H9 (cell line): ENCODE measurements at regions not wholly inside any gene's neighbourhood (a gene's known extent, or its start where the extent isn't known, plus 50 kb on each side); places are given as distances from the start of the nearest gene placed in this dataset.

Experiments
- DNase-seq: peaks from one replicate; pipeline ENCODE4 v3.0.0-alpha.2; 2017
- H2AFZ ChIP-seq: one replicate; pipeline ENCODE4 v1.6.1; 2013; ENCODE audit warnings: mild to moderate bottlenecking, low read length, control low read depth, moderate library complexity
- H2AK5ac ChIP-seq: 2 replicates; pipeline ENCODE4 v1.6.1; 2013; ENCODE audit warnings: low read length, control low read depth, mixed read lengths; ENCODE audit not compliant: insufficient read length
- H2BK120ac ChIP-seq: one replicate; pipeline ENCODE4 v1.6.1; 2013; ENCODE audit warnings: low read depth, mild to moderate bottlenecking, low read length, control low read depth, inconsistent platforms; ENCODE audit not compliant: poor library complexity, severe bottlenecking
- H2BK12ac ChIP-seq: 2 replicates; pipeline ENCODE4 v1.6.1; 2013; ENCODE audit warnings: low read length, control low read depth, mixed read lengths, low read depth; ENCODE audit not compliant: insufficient read length
- H2BK15ac ChIP-seq: 2 replicates; pipeline ENCODE4 v1.6.1; 2013; ENCODE audit warnings: low read depth, low read length, control low read depth
- H2BK20ac ChIP-seq: one replicate; pipeline ENCODE4 v1.6.1; 2013; ENCODE audit warnings: low read depth, mild to moderate bottlenecking, low read length, control low read depth, inconsistent platforms; ENCODE audit not compliant: poor library complexity, severe bottlenecking
- H2BK5ac ChIP-seq: 2 replicates; pipeline ENCODE4 v1.6.1; 2013; ENCODE audit warnings: low read length, control low read depth, mixed read lengths; ENCODE audit not compliant: insufficient read length
- H3K14ac ChIP-seq: 2 replicates; pipeline ENCODE4 v1.6.1; 2013; ENCODE audit warnings: low read length, control low read depth; ENCODE audit not compliant: insufficient read depth
- H3K18ac ChIP-seq: 2 replicates; pipeline ENCODE4 v1.6.1; 2013; ENCODE audit warnings: low read depth, mild to moderate bottlenecking, mixed read lengths, low read length, control low read depth; ENCODE audit not compliant: insufficient read length
- H3K23ac ChIP-seq: 2 replicates; pipeline ENCODE4 v1.6.1; 2013; ENCODE audit warnings: low read length, control low read depth, mixed read lengths, low read depth; ENCODE audit not compliant: insufficient read length
- H3K23me2 ChIP-seq: 2 replicates; pipeline ENCODE4 v1.6.1; 2013; ENCODE audit warnings: low read depth, mild to moderate bottlenecking, mixed read lengths, low read length, control low read depth; ENCODE audit not compliant: insufficient read length, poor library complexity, severe bottlenecking
- H3K27ac ChIP-seq: 2 replicates; pipeline ENCODE4 v1.5.1; 2013; ENCODE audit warnings: low read length, control low read depth, mixed read lengths, low read depth; ENCODE audit not compliant: insufficient read length
- H3K27me3 ChIP-seq: 2 replicates; pipeline ENCODE4 v1.6.1; 2013; ENCODE audit warnings: low read length, control low read depth, inconsistent platforms; ENCODE audit not compliant: insufficient read depth
- H3K4ac ChIP-seq: 2 replicates; pipeline ENCODE4 v1.6.1; 2013; ENCODE audit warnings: low read depth, mild to moderate bottlenecking, control low read depth, inconsistent platforms, low read length, moderate library complexity
- H3K4me1 ChIP-seq: 2 replicates; pipeline ENCODE4 v1.6.1; 2013; ENCODE audit warnings: low read length, control low read depth, inconsistent platforms; ENCODE audit not compliant: insufficient read depth
- H3K4me2 ChIP-seq: 2 replicates; pipeline ENCODE4 v1.6.1; 2013; ENCODE audit warnings: low read length, control low read depth, mixed read lengths; ENCODE audit not compliant: insufficient read length, insufficient read depth
- H3K56ac ChIP-seq: 2 replicates; pipeline ENCODE4 v1.6.1; 2013; ENCODE audit warnings: low read depth, mild to moderate bottlenecking, mixed read lengths, low read length, control low read depth; ENCODE audit not compliant: insufficient read length
- H3K79me1 ChIP-seq: 2 replicates; pipeline ENCODE4 v1.6.1; 2013; ENCODE audit warnings: low read depth, mild to moderate bottlenecking, moderate library complexity, low read length, control low read depth, inconsistent platforms; ENCODE audit not compliant: insufficient read depth, poor library complexity, severe bottlenecking
- H3K79me2 ChIP-seq: 2 replicates; pipeline ENCODE4 v1.6.1; 2013; ENCODE audit warnings: low read length, control low read depth, inconsistent platforms; ENCODE audit not compliant: insufficient read depth
- H3K9ac ChIP-seq: 2 replicates; pipeline ENCODE4 v1.6.1; 2013; ENCODE audit warnings: low read length, control low read depth, mixed read lengths; ENCODE audit not compliant: insufficient read length; ENCODE audit errors: extremely low read depth
- H3K9me3 ChIP-seq: one replicate; pipeline ENCODE4 v1.6.1; 2013; ENCODE audit warnings: low read depth, low read length, inconsistent platforms; ENCODE audit not compliant: control insufficient read depth
- H3T11ph ChIP-seq: one replicate; pipeline ENCODE4 v1.6.1; 2013; ENCODE audit warnings: mild to moderate bottlenecking, low read length, control low read depth, inconsistent platforms
- H4K20me1 ChIP-seq: one replicate; pipeline ENCODE4 v1.6.1; 2013; ENCODE audit not compliant: control insufficient read depth, insufficient read length, insufficient read depth
- H4K5ac ChIP-seq: 2 replicates; pipeline ENCODE4 v1.6.1; 2013; ENCODE audit warnings: low read depth, mild to moderate bottlenecking, mixed read lengths, low read length, control low read depth; ENCODE audit not compliant: insufficient read length
- H4K8ac ChIP-seq: replicated peaks from 2 replicates; pipeline ENCODE4 v1.6.1; 2013; ENCODE audit warnings: low read length, control low read depth, mixed read lengths, low read depth; ENCODE audit not compliant: insufficient read length
- H4K91ac ChIP-seq: 2 replicates; pipeline ENCODE4 v1.6.1; 2013; ENCODE audit warnings: low read depth, mild to moderate bottlenecking, moderate library complexity, mixed read lengths, low read length, control low read depth; ENCODE audit not compliant: insufficient read length
- H3K27ac Mint-ChIP-seq, 3 experiments: 2 replicates in 2 of 3; 3 replicates in 1 of 3; pipeline ENCODE4 v1.8.0; 2020 to 2021; ENCODE audit warnings: mixed read lengths in 3 of 3, mild to moderate bottlenecking in 1 of 3, moderate library complexity in 1 of 3
- H3K27me3 Mint-ChIP-seq: 2 replicates; pipeline ENCODE4 v1.8.0; 2021; ENCODE audit warnings: low read depth, mild to moderate bottlenecking, moderate library complexity, mixed read lengths
- H3K36me3 Mint-ChIP-seq, 3 experiments: 2 replicates in 2 of 3; 3 replicates in 1 of 3; pipeline ENCODE4 v1.8.0; 2020 to 2021; ENCODE audit warnings: low read depth in 3 of 3, mixed read lengths in 3 of 3; ENCODE audit not compliant: insufficient read depth in 1 of 3
- H3K4me1 Mint-ChIP-seq, 2 experiments: 2 replicates each; pipeline ENCODE4 v1.8.0; 2020; ENCODE audit warnings: mixed read lengths in 2 of 2
- H3K4me3 Mint-ChIP-seq, 2 experiments: 2 replicates in 1 of 2; 3 replicates in 1 of 2; pipeline ENCODE4 v1.8.0; 2020 to 2021; ENCODE audit warnings: mild to moderate bottlenecking in 2 of 2, mixed read lengths in 2 of 2, moderate library complexity in 1 of 2
- H3K9me3 Mint-ChIP-seq, 2 experiments: 2 replicates in 1 of 2; 3 replicates in 1 of 2; pipeline ENCODE4 v1.8.0; 2020; ENCODE audit warnings: mild to moderate bottlenecking in 2 of 2, mixed read lengths in 2 of 2, moderate library complexity in 1 of 2
- TF ChIP-seq, protein P1 (sequence below): fragments of 200-600 bp; sonication (generic); conservative IDR thresholded peaks from 3 replicates; pipeline ENCODE4 v1.8.0; 2021; ENCODE audit warnings: antibody characterized with exemption, mild to moderate bottlenecking

GRCh38 chr4:16415751-16416150, 189.5 kb upstream of the TAPT1 start:
- Mint-ChIP-seq H3K36me3 (no peaks in the 10 kb centered on the region; a peak in 1 of 7 replicates), H3K4me3 (no peak overlapping the region), H3K27ac (no peak overlapping the region), H3K27me3 (peaks cover 3% of the 10 kb centered on the region; the same call in 1 of the 2 replicates), H3K9me3 (peaks cover 3 to 8% of the 10 kb centered on the region in 2 experiments; a peak in 2 of 5 replicates), H3K4me1 (peaks cover 4 to 5% of the 10 kb centered on the region in 2 experiments)
- Histone ChIP-seq H4K20me1 (no peaks in the 10 kb centered on the region), H2AK5ac (no peak overlapping the region), H2AFZ (no peak overlapping the region), H3K14ac (no peak overlapping the region), H3K4me1 (no peaks in the 10 kb centered on the region; the same call in 1 of the 2 replicates), H2BK12ac (no peak overlapping the region), H3K4me2 (no peak overlapping the region), H2BK20ac (no peak overlapping the region), H2BK15ac (no peak overlapping the region), H4K8ac (no peak overlapping the region), H4K91ac (no peak overlapping the region), H3K56ac (no peak overlapping the region), H2BK5ac (no peak overlapping the region), H3K9me3 (no peaks in the 10 kb centered on the region), H3K27ac (no peak overlapping the region), H3K9ac (no peak overlapping the region), H3K27me3 (no peaks in the 10 kb centered on the region), H3K18ac (no peak overlapping the region), H3K23me2 (no peaks in the 10 kb centered on the region), H3K4ac (no peak overlapping the region), H4K5ac (no peak overlapping the region), H3T11ph (no peak overlapping the region), H3K23ac (no peak overlapping the region), H2BK120ac (no peak overlapping the region), H3K79me2 (no peaks in the 10 kb centered on the region), H3K79me1 (no peaks in the 10 kb centered on the region)
- DNase-seq: no peak
- TF ChIP-seq, protein P1, sequence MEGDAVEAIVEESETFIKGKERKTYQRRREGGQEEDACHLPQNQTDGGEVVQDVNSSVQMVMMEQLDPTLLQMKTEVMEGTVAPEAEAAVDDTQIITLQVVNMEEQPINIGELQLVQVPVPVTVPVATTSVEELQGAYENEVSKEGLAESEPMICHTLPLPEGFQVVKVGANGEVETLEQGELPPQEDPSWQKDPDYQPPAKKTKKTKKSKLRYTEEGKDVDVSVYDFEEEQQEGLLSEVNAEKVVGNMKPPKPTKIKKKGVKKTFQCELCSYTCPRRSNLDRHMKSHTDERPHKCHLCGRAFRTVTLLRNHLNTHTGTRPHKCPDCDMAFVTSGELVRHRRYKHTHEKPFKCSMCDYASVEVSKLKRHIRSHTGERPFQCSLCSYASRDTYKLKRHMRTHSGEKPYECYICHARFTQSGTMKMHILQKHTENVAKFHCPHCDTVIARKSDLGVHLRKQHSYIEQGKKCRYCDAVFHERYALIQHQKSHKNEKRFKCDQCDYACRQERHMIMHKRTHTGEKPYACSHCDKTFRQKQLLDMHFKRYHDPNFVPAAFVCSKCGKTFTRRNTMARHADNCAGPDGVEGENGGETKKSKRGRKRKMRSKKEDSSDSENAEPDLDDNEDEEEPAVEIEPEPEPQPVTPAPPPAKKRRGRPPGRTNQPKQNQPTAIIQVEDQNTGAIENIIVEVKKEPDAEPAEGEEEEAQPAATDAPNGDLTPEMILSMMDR: no peak
